ENCODE measurements at regions not wholly inside any gene's neighbourhood (a gene's known extent, or its start where the extent isn't known, plus 50 kb on each side); places are given as distances from the start of the nearest gene placed in this dataset.

- no peak for TF ChIP-seq CTCF (IDR thresholded peaks at IDR 0.05)
- TF ChIP-seq POLR2A (IDR thresholded peaks at IDR 0.05) = no peak
Observed at GRCh38 chr20:24050119-24050518, 61.5 kb upstream of the GGTLC1 start.

Data from heart left ventricle (tissue), 13 donors.